GM19452 (cell line): ENCODE measurements at regions not wholly inside any gene's neighbourhood (a gene's known extent, or its start where the extent isn't known, plus 50 kb on each side); places are given as distances from the start of the nearest gene placed in this dataset.

ENCODE experiments used
- ATAC-seq: cut with Tn5 transposase; IDR thresholded peaks from one replicate; pipeline ENCODE4 v1.9.1; 2021; ENCODE audit not compliant: unreplicated experiment

- ATAC-seq, result no peak
Measured at GRCh38 chr6:94099072-94099471, 679.7 kb upstream of the EPHA7 start.

DNA sequence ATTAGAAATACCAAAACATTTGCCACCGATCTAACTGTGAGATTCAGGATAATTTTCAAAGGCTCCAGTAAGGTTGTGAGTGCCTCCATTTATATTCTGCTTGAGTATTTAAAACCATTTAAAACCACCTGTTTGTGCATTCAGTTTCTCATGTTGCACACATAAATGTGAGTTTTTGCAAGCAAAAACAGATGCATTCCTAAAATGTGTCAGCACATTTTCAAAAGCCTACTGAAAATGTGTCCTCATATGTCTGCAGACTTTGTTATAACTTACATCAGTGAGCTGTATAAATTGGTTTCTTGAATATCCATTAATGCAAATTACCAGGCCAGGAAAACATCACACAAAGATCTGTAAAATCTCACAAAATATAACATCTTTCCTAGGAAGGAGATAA is 676.6 kb upstream of the EPHA7 start:
- no peak for ATAC-seq

- no peak for ATAC-seq
Measured at GRCh38 chr6:94089941-94090340, 670.6 kb upstream of the EPHA7 start.

GRCh38 chr6:94088870-94089269 is 669.5 kb upstream of the EPHA7 start:
- ATAC-seq, result no peak

GRCh38 chr6:94074764-94075163 is 655.4 kb upstream of the EPHA7 start:
- ATAC-seq, result no peak

DNA sequence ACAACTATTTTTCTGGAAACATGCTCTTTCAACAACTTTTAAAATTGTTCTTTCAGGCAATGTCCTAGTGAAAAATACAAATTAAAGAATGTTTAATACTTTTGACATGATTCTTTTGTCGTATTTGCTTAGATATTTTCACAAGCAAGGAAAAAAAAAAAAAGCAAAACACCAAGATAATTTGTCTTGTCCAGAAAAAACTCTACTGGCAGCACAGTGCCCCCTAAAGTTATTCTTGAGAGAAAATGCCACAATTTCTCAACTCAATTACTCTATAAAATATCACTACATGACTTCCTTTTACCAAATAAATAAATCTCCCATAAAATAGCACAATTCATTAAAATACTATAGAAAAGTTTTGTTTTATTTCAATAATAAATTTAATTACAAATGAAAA is 652.5 kb upstream of the EPHA7 start:
- ATAC-seq, result no peak

GRCh38 chr6:94065707-94066337 is 646.5 kb upstream of the EPHA7 start:
- ATAC-seq, result no peak

GRCh38 chr6:94052749-94053148 is 633.4 kb upstream of the EPHA7 start:
- ATAC-seq, result no peak

DNA sequence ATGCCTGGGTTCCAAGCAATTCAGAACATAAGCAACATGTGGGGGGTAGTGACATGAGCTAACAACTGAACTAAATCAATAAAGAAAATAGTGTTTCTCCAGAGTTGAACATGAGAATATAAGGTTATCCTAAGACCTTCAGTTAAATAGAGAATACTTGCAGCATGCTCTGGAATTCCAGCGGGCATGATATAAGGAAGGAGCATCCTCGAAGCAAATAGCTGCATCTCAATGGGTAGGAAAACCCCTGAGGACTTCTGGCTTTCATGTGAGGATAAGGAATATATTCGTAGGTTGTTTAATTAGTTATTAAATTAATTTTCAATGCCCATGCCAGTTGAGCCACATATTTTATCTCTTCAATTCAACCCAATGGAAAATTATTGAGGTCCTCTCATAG is 631.2 kb upstream of the EPHA7 start:
- no peak for ATAC-seq

DNA sequence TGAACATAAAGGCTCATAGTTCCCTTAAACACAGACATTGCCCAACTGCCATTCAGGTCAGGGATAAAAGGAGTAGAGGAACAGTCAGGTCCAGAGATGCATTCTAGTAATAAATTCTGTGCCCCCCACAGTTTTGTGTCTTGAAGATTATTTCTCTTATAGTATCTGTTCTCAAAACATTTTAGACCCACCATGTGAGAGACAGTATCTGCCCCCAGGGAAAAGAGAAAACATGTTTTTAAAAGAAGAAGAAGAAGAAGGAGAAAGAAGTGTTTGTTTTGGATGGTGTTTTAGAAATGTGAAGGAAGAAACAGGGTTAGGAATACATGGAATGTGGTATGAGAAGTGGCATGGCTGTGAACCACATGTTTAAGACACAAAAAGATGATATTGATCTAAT is 629.6 kb upstream of the EPHA7 start:
- ATAC-seq, result no peak

DNA sequence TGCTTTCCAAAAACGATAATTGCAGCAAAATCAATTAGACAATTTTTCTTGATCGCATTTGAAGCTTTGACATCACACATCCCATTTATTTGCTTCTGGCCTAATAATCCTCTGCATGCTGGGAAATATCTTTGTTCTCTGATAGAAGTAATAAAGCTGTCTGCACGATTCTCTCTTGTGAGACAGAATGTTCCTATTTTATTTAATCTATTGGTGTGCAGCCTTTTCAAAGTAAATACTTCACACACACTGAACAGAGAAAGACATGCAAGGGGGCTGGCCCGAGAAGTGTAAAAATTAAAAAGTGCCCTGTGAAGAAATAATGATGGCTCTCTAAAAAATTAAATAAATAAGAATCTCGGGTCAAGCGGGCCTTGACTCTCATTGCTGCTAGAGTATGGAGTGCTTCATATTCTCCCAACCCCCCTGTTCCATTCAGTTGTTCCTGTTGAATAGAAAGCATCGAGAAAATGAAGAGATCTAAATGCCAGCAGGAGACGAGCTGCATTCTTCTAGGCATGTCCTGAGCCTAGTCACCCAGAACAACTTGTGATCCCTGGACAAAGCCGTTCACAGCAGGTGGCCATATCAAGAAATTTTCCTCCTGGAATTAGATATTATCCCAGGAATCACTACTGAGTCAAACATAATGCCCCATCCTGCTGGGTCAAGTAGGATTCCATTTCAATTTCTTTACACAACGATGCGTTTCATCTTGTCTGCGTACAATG is 625.9 kb upstream of the EPHA7 start:
- ATAC-seq, result no peak

DNA sequence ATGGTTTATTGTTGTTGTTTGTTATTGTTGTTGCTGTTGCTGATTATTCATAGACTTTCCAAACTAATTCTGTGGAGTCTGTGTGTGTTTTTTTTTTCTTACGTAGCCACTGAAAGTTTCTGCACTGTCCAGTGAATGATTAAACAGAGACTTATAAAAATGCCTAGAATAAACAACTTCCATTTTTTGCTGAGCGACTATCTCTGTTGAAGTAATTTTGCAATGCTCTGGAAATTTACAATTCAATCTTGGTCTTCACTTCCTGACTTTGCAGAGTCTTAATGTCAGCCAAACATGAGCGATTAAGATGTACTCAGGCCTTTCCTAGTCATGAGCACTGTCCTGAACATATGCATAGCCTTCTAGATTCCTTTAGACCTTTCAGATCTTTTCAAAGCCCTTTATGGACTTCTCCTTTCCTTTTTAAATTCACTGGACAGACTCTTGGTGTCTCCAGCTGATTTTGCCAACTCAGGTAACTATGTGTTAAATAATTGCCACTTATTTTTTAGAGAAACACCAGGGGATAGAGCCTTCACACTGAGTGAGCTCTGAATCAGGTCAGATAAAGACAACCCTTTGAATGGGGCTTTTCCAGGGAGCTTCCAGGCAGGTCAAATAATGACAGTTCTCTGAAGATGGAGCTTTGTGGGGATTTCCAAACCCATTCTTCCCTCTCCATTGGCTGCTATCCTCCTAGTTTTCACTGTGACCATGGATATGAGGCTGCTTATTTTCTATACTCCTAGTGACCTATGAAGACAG is 622.8 kb upstream of the EPHA7 start:
- no peak for ATAC-seq

DNA sequence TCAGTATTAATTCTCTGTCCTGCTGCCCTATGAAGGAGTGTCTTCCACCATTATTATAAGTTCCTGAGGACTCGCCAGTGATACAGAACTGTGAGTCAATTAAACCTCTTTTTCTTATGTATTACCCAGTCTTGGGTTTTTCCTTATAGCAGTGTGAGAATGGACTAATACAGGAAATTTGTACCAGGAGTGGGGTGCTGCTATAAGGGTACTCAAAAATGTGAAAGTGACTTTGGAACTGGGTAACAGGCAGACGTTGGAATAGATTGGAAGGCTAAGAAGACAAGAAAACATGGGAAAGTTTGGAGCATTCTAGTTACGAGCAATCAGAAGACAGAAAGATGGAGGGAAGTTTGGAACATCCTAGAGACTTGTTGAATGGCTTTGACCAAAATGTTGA is 616.7 kb upstream of the EPHA7 start:
- ATAC-seq, result no peak

DNA sequence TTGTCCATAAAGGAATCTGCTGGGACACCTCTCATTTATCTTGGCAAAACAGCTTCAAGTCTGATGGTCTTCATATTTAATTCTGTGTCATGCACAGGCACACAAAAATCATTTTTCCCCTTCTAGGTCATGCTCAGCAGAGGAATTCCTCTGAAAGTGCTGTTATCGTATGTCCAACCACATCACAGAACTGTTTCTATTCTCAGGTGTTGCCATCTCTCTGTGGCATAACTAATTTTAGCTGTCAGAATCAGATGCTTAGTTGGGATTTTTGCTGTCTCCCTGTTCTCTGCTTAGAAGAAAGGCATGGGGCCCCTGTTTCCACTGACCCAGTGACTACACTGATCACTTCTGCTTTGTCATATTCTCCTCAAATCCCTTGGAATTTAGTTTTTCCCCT is 608.0 kb upstream of the EPHA7 start:
- ATAC-seq, result no peak

GRCh38 chr6:94026575-94026974 is 607.2 kb upstream of the EPHA7 start:
- ATAC-seq, result no peak

GRCh38 chr6:94005835-94006234 is 586.5 kb upstream of the EPHA7 start:
- no peak for ATAC-seq

DNA sequence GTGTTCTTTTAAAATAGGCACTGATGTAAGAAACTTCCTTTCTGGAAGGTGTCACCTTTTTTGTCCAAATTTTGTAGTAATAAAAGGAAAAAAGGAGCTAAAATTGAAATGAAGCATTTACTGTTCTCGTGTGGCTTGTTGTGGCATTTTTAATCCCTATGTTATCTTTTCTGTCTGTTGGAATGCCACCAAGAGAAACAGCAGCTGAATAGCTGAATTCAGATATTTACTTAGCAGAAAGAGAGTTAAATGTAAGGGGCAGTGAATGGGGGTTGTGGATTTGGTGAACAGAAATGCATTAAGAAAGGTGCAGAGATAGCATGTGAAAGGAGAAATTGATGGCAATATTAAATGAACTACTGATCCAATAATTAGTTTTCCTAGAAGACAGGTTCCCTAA is 573.6 kb upstream of the EPHA7 start:
- no peak for ATAC-seq

DNA sequence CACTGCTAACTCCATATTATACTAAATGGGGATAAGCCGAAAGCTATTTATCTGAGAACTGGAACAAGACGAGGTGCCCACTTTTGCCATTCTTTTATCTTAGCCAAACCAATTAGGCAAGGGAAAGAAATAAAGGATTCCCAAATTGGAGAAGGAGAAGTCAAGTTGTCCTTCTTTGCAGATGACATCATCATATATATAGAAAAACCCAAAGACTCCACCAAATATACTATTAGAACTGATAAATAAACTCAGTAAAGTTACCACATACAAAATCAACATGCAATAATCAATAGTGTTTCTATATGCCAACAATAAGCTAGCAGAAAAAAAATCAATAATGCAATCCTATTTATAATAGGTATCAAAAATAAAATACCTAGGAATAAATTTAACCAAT is 570.3 kb upstream of the EPHA7 start:
- ATAC-seq, result no peak

GRCh38 chr6:93985953-93986352 is 566.6 kb upstream of the EPHA7 start:
- no peak for ATAC-seq

GRCh38 chr6:93975159-93975558 is 555.8 kb upstream of the EPHA7 start:
- ATAC-seq, result no peak

DNA sequence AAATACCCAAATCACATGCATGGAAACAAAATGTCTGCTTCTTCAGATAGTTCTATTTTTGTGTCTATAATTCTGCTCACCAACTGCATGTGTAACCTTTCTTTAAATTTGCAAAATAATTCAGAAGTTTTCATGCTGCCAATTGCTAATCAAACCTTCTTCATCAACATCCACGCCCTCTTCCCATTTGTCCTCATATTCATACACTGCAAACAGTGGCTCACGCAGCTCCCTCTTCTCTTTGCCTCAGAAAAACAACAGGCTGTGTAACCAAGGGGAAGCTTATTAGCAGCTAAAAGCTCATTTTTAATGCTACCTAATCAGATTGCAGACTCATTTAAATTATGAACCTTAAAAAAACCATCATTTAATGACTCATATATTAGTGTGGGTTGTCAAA is 555.0 kb upstream of the EPHA7 start:
- ATAC-seq, result no peak

- ATAC-seq, result no peak
Measured at GRCh38 chr6:93972791-93973190, 553.4 kb upstream of the EPHA7 start.
